ENCODE measurements at regions not wholly inside any gene's neighbourhood (a gene's known extent, or its start where the extent isn't known, plus 50 kb on each side); places are given as distances from the start of the nearest gene placed in this dataset.

GRCh38 chr6:163667372-163668060 lies 253.0 kb downstream of the QKI start:
- no peak for DNase-seq
- H3K27ac Mint-ChIP-seq, result no peak overlapping the region
- intact Hi-C loops (cut with micrococcal nuclease), result no loop called here
- H3K4me3 Mint-ChIP-seq, result no peak overlapping the region
- H3K4me1 Mint-ChIP-seq, result peaks cover 6% of the 10 kb centered on the region
- H3K36me3 Mint-ChIP-seq (ENCODE audit: low read depth), result no peaks in the 10 kb centered on the region
- no peaks in the 10 kb centered on the region for H3K9me3 Mint-ChIP-seq
- H3K27me3 Mint-ChIP-seq, result peaks cover 2% of the 10 kb centered on the region

- DNase-seq, result no peak
- peaks cover 2% of the 10 kb centered on the region for H3K27me3 Mint-ChIP-seq
- no peak overlapping the region for H3K27ac Mint-ChIP-seq
- no peaks in the 10 kb centered on the region for H3K9me3 Mint-ChIP-seq
- intact Hi-C loops (cut with micrococcal nuclease), result no loop called here
- peaks cover 8% of the 10 kb centered on the region for H3K4me1 Mint-ChIP-seq
- no peaks in the 10 kb centered on the region for H3K36me3 Mint-ChIP-seq (ENCODE audit: low read depth)
- no peak overlapping the region for H3K4me3 Mint-ChIP-seq
Observed at GRCh38 chr6:163665464-163665863, 250.9 kb downstream of the QKI start.

GRCh38 chr6:163663575-163663974 lies 249.1 kb downstream of the QKI start:
- Mint-ChIP-seq H3K27me3 (peaks cover 13% of the 10 kb centered on the region), H3K4me3 (no peak overlapping the region), H3K4me1 (peaks cover 8% of the 10 kb centered on the region), H3K36me3 (ENCODE audit: low read depth) (no peaks in the 10 kb centered on the region), H3K27ac (no peak overlapping the region), H3K9me3 (no peaks in the 10 kb centered on the region)
- no peak for DNase-seq
- intact Hi-C loops (cut with micrococcal nuclease), result no loop called here

GRCh38 chr6:163662604-163663225 lies 248.2 kb downstream of the QKI start:
- Mint-ChIP-seq H3K4me3 (no peak overlapping the region), H3K9me3 (no peaks in the 10 kb centered on the region), H3K36me3 (ENCODE audit: low read depth) (no peaks in the 10 kb centered on the region), H3K27me3 (peaks cover 14% of the 10 kb centered on the region), H3K4me1 (peaks cover 7% of the 10 kb centered on the region), H3K27ac (no peak overlapping the region)
- intact Hi-C loops (cut with micrococcal nuclease), result no loop called here
- DNase-seq, result no peak

- no peaks in the 10 kb centered on the region for H3K36me3 Mint-ChIP-seq (ENCODE audit: low read depth)
- no peak overlapping the region for H3K27ac Mint-ChIP-seq
- no peak overlapping the region for H3K4me3 Mint-ChIP-seq
- no peak for DNase-seq
- peaks cover 7% of the 10 kb centered on the region for H3K9me3 Mint-ChIP-seq
- intact Hi-C loops (cut with micrococcal nuclease), result no loop called here
- H3K4me1 Mint-ChIP-seq, result peaks cover 2% of the 10 kb centered on the region
- peaks cover 14% of the 10 kb centered on the region for H3K27me3 Mint-ChIP-seq
Observed at GRCh38 chr6:163661272-163661671, 246.8 kb downstream of the QKI start.

GRCh38 chr6:163659803-163660202 lies 245.3 kb downstream of the QKI start:
- peaks cover 2% of the 10 kb centered on the region for H3K4me1 Mint-ChIP-seq
- peaks cover 14% of the 10 kb centered on the region for H3K27me3 Mint-ChIP-seq
- H3K9me3 Mint-ChIP-seq, result peaks cover 7% of the 10 kb centered on the region
- no peak overlapping the region for H3K27ac Mint-ChIP-seq
- intact Hi-C loops (cut with micrococcal nuclease), result no loop called here
- H3K4me3 Mint-ChIP-seq, result no peak overlapping the region
- no peaks in the 10 kb centered on the region for H3K36me3 Mint-ChIP-seq (ENCODE audit: low read depth)
- no peak for DNase-seq

- Mint-ChIP-seq H3K27me3 (peaks cover 14% of the 10 kb centered on the region), H3K9me3 (peaks cover 7% of the 10 kb centered on the region), H3K4me3 (no peak overlapping the region), H3K4me1 (no peaks in the 10 kb centered on the region), H3K36me3 (ENCODE audit: low read depth) (no peaks in the 10 kb centered on the region), H3K27ac (no peak overlapping the region)
- no peak for DNase-seq
- intact Hi-C loops (cut with micrococcal nuclease), result no loop called here
Observed at GRCh38 chr6:163655217-163656121, 241.0 kb downstream of the QKI start.

GRCh38 chr6:163651915-163652668 lies 237.6 kb downstream of the QKI start:
- Mint-ChIP-seq H3K27ac (no peak overlapping the region), H3K36me3 (ENCODE audit: low read depth) (no peaks in the 10 kb centered on the region), H3K9me3 (peaks cover 2% of the 10 kb centered on the region), H3K27me3 (no peaks in the 10 kb centered on the region), H3K4me1 (no peaks in the 10 kb centered on the region), H3K4me3 (no peak overlapping the region)
- DNase-seq, result no peak
- intact Hi-C loops (cut with micrococcal nuclease), result no loop called here

- no peak for DNase-seq
- no peaks in the 10 kb centered on the region for H3K27me3 Mint-ChIP-seq
- intact Hi-C loops (cut with micrococcal nuclease), result no loop called here
- no peaks in the 10 kb centered on the region for H3K36me3 Mint-ChIP-seq (ENCODE audit: low read depth)
- no peaks in the 10 kb centered on the region for H3K4me1 Mint-ChIP-seq
- H3K4me3 Mint-ChIP-seq, result no peak overlapping the region
- H3K9me3 Mint-ChIP-seq, result no peaks in the 10 kb centered on the region
- no peak overlapping the region for H3K27ac Mint-ChIP-seq
Observed at GRCh38 chr6:163651426-163651825, 236.9 kb downstream of the QKI start.

- no peaks in the 10 kb centered on the region for H3K27me3 Mint-ChIP-seq
- intact Hi-C loops (cut with micrococcal nuclease), result no loop called here
- H3K4me3 Mint-ChIP-seq, result no peak overlapping the region
- DNase-seq, result no peak
- no peak overlapping the region for H3K27ac Mint-ChIP-seq
- no peaks in the 10 kb centered on the region for H3K36me3 Mint-ChIP-seq (ENCODE audit: low read depth)
- no peaks in the 10 kb centered on the region for H3K4me1 Mint-ChIP-seq
- no peaks in the 10 kb centered on the region for H3K9me3 Mint-ChIP-seq
Observed at GRCh38 chr6:163648868-163649267, 234.3 kb downstream of the QKI start.

- Mint-ChIP-seq H3K36me3 (ENCODE audit: low read depth) (no peaks in the 10 kb centered on the region), H3K4me3 (no peak overlapping the region), H3K27me3 (no peaks in the 10 kb centered on the region), H3K9me3 (no peaks in the 10 kb centered on the region), H3K27ac (no peak overlapping the region), H3K4me1 (no peaks in the 10 kb centered on the region)
- no peak for DNase-seq
- intact Hi-C loops (cut with micrococcal nuclease), result no loop called here
Observed at GRCh38 chr6:163647624-163648023, 233.1 kb downstream of the QKI start.

GRCh38 chr6:163646866-163647265 lies 232.3 kb downstream of the QKI start:
- H3K36me3 Mint-ChIP-seq (ENCODE audit: low read depth), result no peaks in the 10 kb centered on the region
- intact Hi-C loops (cut with micrococcal nuclease), result no loop called here
- H3K4me3 Mint-ChIP-seq, result no peak overlapping the region
- H3K27me3 Mint-ChIP-seq, result no peaks in the 10 kb centered on the region
- no peaks in the 10 kb centered on the region for H3K9me3 Mint-ChIP-seq
- H3K27ac Mint-ChIP-seq, result no peak overlapping the region
- H3K4me1 Mint-ChIP-seq, result no peaks in the 10 kb centered on the region
- no peak for DNase-seq

- Mint-ChIP-seq H3K4me3 (no peak overlapping the region), H3K9me3 (no peaks in the 10 kb centered on the region), H3K27me3 (no peaks in the 10 kb centered on the region), H3K27ac (no peak overlapping the region), H3K4me1 (no peaks in the 10 kb centered on the region), H3K36me3 (ENCODE audit: low read depth) (no peaks in the 10 kb centered on the region)
- intact Hi-C loops (cut with micrococcal nuclease), result no loop called here
- DNase-seq, result no peak
Observed at GRCh38 chr6:163646133-163646532, 231.6 kb downstream of the QKI start.

- H3K9me3 Mint-ChIP-seq, result no peaks in the 10 kb centered on the region
- DNase-seq, result no peak
- intact Hi-C loops (cut with micrococcal nuclease), result no loop called here
- H3K27me3 Mint-ChIP-seq, result no peaks in the 10 kb centered on the region
- H3K4me1 Mint-ChIP-seq, result no peaks in the 10 kb centered on the region
- H3K4me3 Mint-ChIP-seq, result no peak overlapping the region
- H3K27ac Mint-ChIP-seq, result no peak overlapping the region
- H3K36me3 Mint-ChIP-seq (ENCODE audit: low read depth), result no peaks in the 10 kb centered on the region
Observed at GRCh38 chr6:163645560-163645959, 231.0 kb downstream of the QKI start.
